H1 (cell line): ENCODE measurements at regions not wholly inside any gene's neighbourhood (a gene's known extent, or its start where the extent isn't known, plus 50 kb on each side); places are given as distances from the start of the nearest gene placed in this dataset.

Experiments
- CTCF ChIA-PET: fragments of 300-600 bp; sonication (Branson Sonifier 250); formaldehyde crosslinking; loops from one replicate; lab custom pipeline; 2021; ENCODE audit not compliant: partially characterized antibody; lab: Charles Lee
- POLR2A ChIA-PET: fragments of 300-600 bp; sonication (Branson Sonifier 250); formaldehyde crosslinking; loops from one replicate; lab custom pipeline; 2021; ENCODE audit warnings: inconsistent platforms; ENCODE audit not compliant: partially characterized antibody; lab: Charles Lee
- DNase-seq, 2 experiments: peaks; one replicate each; pipeline versions ENCODE4 v3.0.0 to v3.0.0-alpha.2; 2010 to 2022; ENCODE audit warnings: low spot score in 2 of 2, low read depth in 1 of 2, mixed read lengths in 1 of 2
- FAIRE-seq: peaks from 2 replicates; lab custom pipeline; 2011; peaks lifted over from hg19 to GRCh38; lab: Jason Lieb, UNC
- H2AFZ ChIP-seq: 2 replicates; pipeline ENCODE4 v1.8.1; 2012; ENCODE audit warnings: low read length, inconsistent platforms
- H2AK5ac ChIP-seq: 2 replicates; pipeline ENCODE4 v1.6.1; 2013; ENCODE audit warnings: low read depth, low read length
- H2BK120ac ChIP-seq: replicated peaks from 2 replicates; pipeline ENCODE3; 2013; ENCODE audit warnings: low read depth, low read length, inconsistent platforms
- H2BK12ac ChIP-seq: 2 replicates; pipeline ENCODE4 v1.6.1; 2013; ENCODE audit warnings: low read depth, low read length
- H2BK15ac ChIP-seq: 2 replicates; pipeline ENCODE4 v1.6.1; 2013; ENCODE audit warnings: low read length
- H2BK20ac ChIP-seq: 2 replicates; pipeline ENCODE4 v1.6.1; 2013; ENCODE audit warnings: low read length
- H2BK5ac ChIP-seq: 2 replicates; pipeline ENCODE4 v1.6.1; 2013; ENCODE audit warnings: low read depth, low read length
- H3K14ac ChIP-seq: 2 replicates; pipeline ENCODE4 v1.6.1; 2013; ENCODE audit warnings: inconsistent platforms; ENCODE audit not compliant: insufficient read length
- H3K18ac ChIP-seq: 2 replicates; pipeline ENCODE4 v1.6.1; 2013; ENCODE audit warnings: low read length; ENCODE audit errors: extremely low read depth
- H3K23ac ChIP-seq: 2 replicates; pipeline ENCODE4 v1.6.1; 2013; ENCODE audit warnings: inconsistent platforms; ENCODE audit not compliant: insufficient read length
- H3K23me2 ChIP-seq: 2 replicates; pipeline ENCODE4 v1.6.1; 2013; ENCODE audit warnings: low read depth, low read length
- H3K27ac ChIP-seq: 2 replicates; pipeline ENCODE4 v1.6.1; 2011; ENCODE audit warnings: low read depth, low read length, inconsistent platforms
- H3K27me3 ChIP-seq, 4 experiments: replicated peaks in 1 of 4; 1 replicate in 1 of 4; 2 replicates in 3 of 4; pipeline versions ENCODE4 v1.6.1 to v1.8.1; 2011 to 2013; ENCODE audit warnings: low read length in 3 of 4, mild to moderate bottlenecking in 3 of 4, inconsistent platforms in 2 of 4, mixed read lengths in 2 of 4, moderate library complexity in 1 of 4; ENCODE audit not compliant: control insufficient read depth in 3 of 4, insufficient read depth in 3 of 4; ENCODE audit errors: extremely low read depth in 1 of 4
- H3K36me3 ChIP-seq, 4 experiments: 2 replicates each; pipeline versions ENCODE4 v1.6.1 to v1.8.1; 2011 to 2013; ENCODE audit warnings: mild to moderate bottlenecking in 4 of 4, low read length in 3 of 4, moderate library complexity in 2 of 4, control low read depth in 1 of 4, inconsistent platforms in 1 of 4; ENCODE audit not compliant: insufficient read depth in 4 of 4, control insufficient read depth in 2 of 4
- H3K4ac ChIP-seq: replicated peaks from 2 replicates; pipeline ENCODE3; 2013; ENCODE audit warnings: low read length, low read depth, mixed read lengths, inconsistent platforms; ENCODE audit not compliant: insufficient read length
- H3K4me1 ChIP-seq, 4 experiments: replicated peaks in 1 of 4; 1 replicate in 1 of 4; 2 replicates in 3 of 4; pipeline versions ENCODE4 v1.6.1 to v1.8.1; 2011 to 2013; ENCODE audit warnings: low read length in 3 of 4, inconsistent platforms in 2 of 4, mixed read lengths in 1 of 4; ENCODE audit not compliant: insufficient read depth in 4 of 4, control insufficient read depth in 3 of 4
- H3K4me2 ChIP-seq, 2 experiments: 2 replicates each; pipeline versions ENCODE4 v1.6.1 to v1.8.1; 2011 to 2013; ENCODE audit warnings: low read depth in 2 of 2, low read length in 2 of 2, control low read depth in 1 of 2, inconsistent platforms in 1 of 2, mild to moderate bottlenecking in 1 of 2; ENCODE audit not compliant: insufficient read depth in 1 of 2
- H3K4me3 ChIP-seq, 4 experiments: fragments of 200-600, 300-600 bp in 1 of 4; sonication (generic), shearing (Covaris generic), sonication (Bioruptor Twin) in 1 of 4; 2 replicates each; pipeline versions ENCODE4 v1.5.1 to v1.8.1; 2011 to 2016; ENCODE audit warnings: low read length in 4 of 4, low read depth in 3 of 4, control low read depth in 2 of 4, inconsistent platforms in 2 of 4, mild to moderate bottlenecking in 2 of 4, mixed read lengths in 1 of 4, moderate library complexity in 1 of 4; ENCODE audit not compliant: insufficient read depth in 2 of 4; ENCODE audit errors: extremely low read depth in 1 of 4
- H3K56ac ChIP-seq: replicated peaks from 2 replicates; pipeline ENCODE3; 2013; ENCODE audit warnings: low read depth, mild to moderate bottlenecking, mixed read lengths, low read length, inconsistent platforms; ENCODE audit not compliant: insufficient read length
- H3K79me1 ChIP-seq: 2 replicates; pipeline ENCODE4 v1.6.1; 2013; ENCODE audit warnings: low read depth, low read length, control low read depth
- H3K79me2 ChIP-seq, 2 experiments: 2 replicates each; pipeline versions ENCODE4 v1.6.1 to v1.8.1; 2012 to 2013; ENCODE audit warnings: low read length in 2 of 2, mild to moderate bottlenecking in 2 of 2, inconsistent platforms in 1 of 2; ENCODE audit not compliant: insufficient read depth in 2 of 2, control insufficient read depth in 1 of 2
- H3K9ac ChIP-seq, 4 experiments: replicated peaks in 1 of 4; 1 replicate in 1 of 4; 2 replicates in 3 of 4; pipeline versions ENCODE4 v1.6.1 to v1.8.1; 2011 to 2013; ENCODE audit warnings: low read depth in 3 of 4, low read length in 3 of 4, control low read depth in 2 of 4, mild to moderate bottlenecking in 2 of 4, moderate library complexity in 2 of 4, inconsistent platforms in 1 of 4; ENCODE audit errors: extremely low read depth in 1 of 4
- H3K9me3 ChIP-seq, 2 experiments: 2 replicates each; pipeline versions ENCODE4 v1.6.1 to v1.8.1; 2012 to 2013; ENCODE audit warnings: mild to moderate bottlenecking in 2 of 2, moderate library complexity in 2 of 2, control low read depth in 1 of 2, inconsistent platforms in 1 of 2, low read depth in 1 of 2, low read length in 1 of 2, mixed read lengths in 1 of 2; ENCODE audit not compliant: insufficient read depth in 2 of 2
- H4K20me1 ChIP-seq, 2 experiments: replicated peaks in 1 of 2; 2 replicates each; pipeline versions ENCODE3 to v1.8.1; 2011 to 2013; ENCODE audit warnings: inconsistent platforms in 2 of 2, low read length in 2 of 2, mild to moderate bottlenecking in 1 of 2; ENCODE audit not compliant: insufficient read depth in 2 of 2, control insufficient read depth in 1 of 2
- H4K5ac ChIP-seq: 2 replicates; pipeline ENCODE4 v1.6.1; 2013; ENCODE audit warnings: low read length, low read depth, mixed read lengths, inconsistent platforms; ENCODE audit not compliant: insufficient read length
- H4K8ac ChIP-seq: 2 replicates; pipeline ENCODE4 v1.8.0; 2013; ENCODE audit warnings: mild to moderate bottlenecking, moderate library complexity, low read length, inconsistent platforms; ENCODE audit not compliant: insufficient read depth; ENCODE audit errors: extremely low read depth
- H4K91ac ChIP-seq: replicated peaks from 2 replicates; pipeline ENCODE3; 2013; ENCODE audit warnings: low read length, mixed read lengths, inconsistent platforms; ENCODE audit not compliant: insufficient read length
- CTCF ChIP-seq, 3 experiments: IDR thresholded peaks; 1 replicate in 2 of 3; 2 replicates in 1 of 3; pipeline versions ENCODE4 v1.5.1 to v1.6.1; 2011; ENCODE audit warnings: low read length in 3 of 3, mild to moderate bottlenecking in 3 of 3, inconsistent platforms in 2 of 3, low read depth in 1 of 3, moderate library complexity in 1 of 3; ENCODE audit not compliant: insufficient read depth in 1 of 3; ENCODE audit errors: control extremely low read depth in 1 of 3
- EP300 ChIP-seq, 2 experiments: IDR thresholded peaks; 1 replicate in 1 of 2; 2 replicates in 1 of 2; pipeline ENCODE4 v1.6.1; 2011 to 2012; ENCODE audit warnings: low read depth in 2 of 2, low read length in 2 of 2, mild to moderate bottlenecking in 2 of 2, borderline replicate concordance in 1 of 2, inconsistent platforms in 1 of 2, moderate library complexity in 1 of 2
- FOSL1 ChIP-seq: IDR thresholded peaks from 2 replicates; pipeline ENCODE4 v1.6.1; 2011; ENCODE audit warnings: mild to moderate bottlenecking, low read depth, low read length, moderate library complexity; ENCODE audit not compliant: insufficient read depth
- KDM1A ChIP-seq: fragments of 200-600, 300-600 bp; sonication (generic); IDR thresholded peaks from 2 replicates; pipeline ENCODE4 v1.7.1; 2016; ENCODE audit warnings: mild to moderate bottlenecking, low read length, borderline replicate concordance
- NANOG ChIP-seq: IDR thresholded peaks from 2 replicates; pipeline ENCODE4 v1.6.1; 2011; ENCODE audit warnings: low read length, low read depth, mild to moderate bottlenecking, inconsistent platforms; ENCODE audit not compliant: insufficient read depth, poor library complexity, severe bottlenecking
- NRF1 ChIP-seq: IDR thresholded peaks from 2 replicates; pipeline ENCODE4 v1.6.1; 2011; ENCODE audit warnings: mild to moderate bottlenecking, low read depth, low read length, improper control_type of control experiment
- PHF8 ChIP-seq: fragments of 200-600 bp; sonication (generic); conservative IDR thresholded peaks from 2 replicates; pipeline ENCODE4 v1.7.1; 2012; ENCODE audit warnings: low read depth, mild to moderate bottlenecking, inconsistent platforms, low read length, moderate library complexity
- POLR2AphosphoS5 ChIP-seq: IDR thresholded peaks from 2 replicates; pipeline ENCODE4 v1.6.1; 2011; ENCODE audit warnings: low read depth, low read length
- SP2 ChIP-seq: IDR thresholded peaks from 2 replicates; pipeline ENCODE4 v1.6.1; 2012; ENCODE audit warnings: mild to moderate bottlenecking, low read length, inconsistent platforms
- SP4 ChIP-seq: IDR thresholded peaks from 2 replicates; pipeline ENCODE4 v1.6.1; 2012; ENCODE audit warnings: low read length, inconsistent platforms
- TAF1 ChIP-seq: IDR thresholded peaks from 2 replicates; pipeline ENCODE4 v1.6.1; 2011; ENCODE audit warnings: mild to moderate bottlenecking, low read depth, low read length
- TBP ChIP-seq: IDR thresholded peaks from 2 replicates; pipeline ENCODE4 v1.6.1; 2011; ENCODE audit warnings: low read depth, low read length, improper control_type of control experiment
- WGBS, 2 experiments: shearing (Covaris generic) in 1 of 2; methylation state at CpG; one replicate each; pipeline versions ENCODE4 v1.1.6 to v1.1.7; 2013 to 2015; ENCODE audit warnings: low lambda C conversion rate in 2 of 2, mixed read lengths in 2 of 2, inconsistent platforms in 1 of 2, low coverage in 1 of 2, missing lambda C conversion rate in 1 of 2; ENCODE audit not compliant: insufficient replicate concordance in 2 of 2, insufficient coverage in 1 of 2, insufficient read length in 1 of 2; ENCODE audit errors: extremely low coverage in 1 of 2, missing lambda C conversion rate in 1 of 2; 5-methylcytosine and 5-hydroxymethylcytosine counted together

- Histone ChIP-seq H3K18ac (no peak overlapping the region), H3K27me3 (no peaks in the 10 kb centered on the region), H2BK15ac (no peak overlapping the region), H3K36me3 (no peaks in the 10 kb centered on the region), H4K5ac (no peak overlapping the region), H2BK5ac (no peak overlapping the region), H4K91ac (no peak overlapping the region), H3K9me3 (no peaks in the 10 kb centered on the region), H4K20me1 (no peaks in the 10 kb centered on the region), H4K8ac (no peak overlapping the region), H2AFZ (no peak overlapping the region), H3K4me2 (no peak overlapping the region), H3K23ac (no peak overlapping the region), H3K9ac (no peak overlapping the region), H3K4me1 (no peaks in the 10 kb centered on the region), H3K23me2 (no peaks in the 10 kb centered on the region), H3K27ac (no peak overlapping the region), H3K79me1 (no peaks in the 10 kb centered on the region), H2BK120ac (no peak overlapping the region), H3K14ac (no peak overlapping the region), H3K4me3 (no peak overlapping the region), H3K79me2 (no peaks in the 10 kb centered on the region), H3K56ac (no peak overlapping the region), H2BK12ac (no peak overlapping the region), H2AK5ac (no peak overlapping the region), H2BK20ac (no peak overlapping the region), H3K4ac (no peak overlapping the region)
- no peak for DNase-seq
- ChIA-PET POLR2A (no interaction called here), CTCF (no interaction called here)
- WGBS, 2 experiments, result 92% methylated on average over 7 of the region's 7 CpGs; no CpG with 5 or more reads in 1 of the 2 experiments
- FAIRE-seq, result no peak
- TF ChIP-seq PHF8 (no peak), SP4 (no peak), CTCF (IDR thresholded peaks at IDR 0.05; ENCODE audit: control extremely low read depth in 1 of 3, insufficient read depth in 1 of 3, low read depth in 1 of 3, low read length in 3 of 3) (no peak), EP300 (IDR thresholded peaks at IDR 0.05; ENCODE audit: borderline replicate concordance in 1 of 2, low read depth in 2 of 2, low read length in 2 of 2) (no peak), NRF1 (no peak), KDM1A (no peak), TBP (no peak), TAF1 (no peak), SP2 (no peak), NANOG (no peak), FOSL1 (no peak), POLR2AphosphoS5 (no peak)
Observed at GRCh38 chr10:129095680-129096064, 371.4 kb upstream of the MGMT start.
